ENCODE measurements at regions not wholly inside any gene's neighbourhood (a gene's known extent, or its start where the extent isn't known, plus 50 kb on each side); places are given as distances from the start of the nearest gene placed in this dataset.

DNA sequence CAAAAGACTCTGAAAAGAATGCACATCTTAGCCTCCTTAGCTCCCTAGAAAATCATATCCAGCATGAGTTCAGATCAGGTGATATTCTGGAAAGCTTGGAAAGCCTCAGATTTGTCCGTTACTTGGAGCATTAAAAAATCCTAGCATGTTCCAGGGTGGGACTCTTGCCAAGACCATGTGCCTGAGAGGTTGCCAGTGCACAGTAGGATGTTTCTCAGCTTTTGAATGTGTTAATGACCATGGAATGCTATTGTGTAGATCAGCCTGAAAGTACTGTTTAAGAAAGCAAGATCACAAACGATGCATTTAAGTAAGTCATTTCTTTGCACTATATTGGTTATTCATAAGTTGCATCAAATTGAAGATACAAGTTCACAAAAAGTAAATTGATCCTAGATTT lies 230.5 kb downstream of the ETNK1 start:
- Histone ChIP-seq H3K4me1 (ENCODE audit: control insufficient read depth, insufficient read depth, low read length) (no peaks in the 10 kb centered on the region), H3K27me3 (ENCODE audit: control insufficient read depth, insufficient read depth, low read length) (peaks cover 12% of the 10 kb centered on the region), H3K4ac (ENCODE audit: low read depth, low read length) (no peak overlapping the region), H3K14ac (replicated peaks; ENCODE audit: low read depth, low read length) (no peak overlapping the region), H4K91ac (ENCODE audit: insufficient read depth, low read depth, low read length) (no peak overlapping the region), H3K9me3 (ENCODE audit: control insufficient read depth, insufficient read depth, low read length) (no peaks in the 10 kb centered on the region), H4K20me1 (ENCODE audit: insufficient read depth, low read length) (no peaks in the 10 kb centered on the region), H3K27ac (ENCODE audit: insufficient read depth, low read length) (no peak overlapping the region), H3K4me3 (ENCODE audit: insufficient read depth, low read depth, low read length) (no peak overlapping the region), H2AFZ (replicated peaks; ENCODE audit: low read length, poor library complexity) (no peak overlapping the region), H3K56ac (ENCODE audit: extremely low read depth, insufficient read depth, low read length) (no peak overlapping the region), H3K18ac (ENCODE audit: low read depth, low read length) (no peak overlapping the region), H2BK120ac (ENCODE audit: low read depth, low read length) (no peak overlapping the region), H4K8ac (ENCODE audit: low read depth in 2 of 2, low read length in 2 of 2) (no peak overlapping the region), H4K5ac (ENCODE audit: low read depth, low read length) (no peak overlapping the region), H3K23ac (ENCODE audit: low read depth, low read length) (no peak overlapping the region), H3K79me1 (ENCODE audit: low read depth in 1 of 2, low read length in 2 of 2) (no peaks in the 10 kb centered on the region), H2BK5ac (ENCODE audit: low read depth, low read length, poor library complexity, severe bottlenecking) (no peak overlapping the region), H3K9ac (ENCODE audit: low read depth, low read length) (no peak overlapping the region), H2BK15ac (ENCODE audit: low read depth, low read length) (no peak overlapping the region), H2AK9ac (replicated peaks; ENCODE audit: low read depth, low read length, poor library complexity) (no peak overlapping the region), H3K9me1 (ENCODE audit: insufficient read depth, low read length) (no peaks in the 10 kb centered on the region), H3K4me2 (ENCODE audit: low read depth, low read length) (no peak overlapping the region), H3K36me3 (ENCODE audit: control insufficient read depth, insufficient read depth, low read length) (no peaks in the 10 kb centered on the region), H2AK5ac (ENCODE audit: low read depth, low read length) (no peak overlapping the region), H2BK20ac (ENCODE audit: low read depth, low read length) (no peak overlapping the region)
- ChIA-PET POLR2A (ENCODE audit: unreplicated experiment) (no interaction called here), CTCF (interaction anchor here (0.6 to 1.9 kb wide), 4 partner anchors 126 to 265 kb away, joined by 3 to 16 read pairs (median 5); no protein-coding TSS in a partner anchor)
- ATAC-seq (ENCODE audit: low read depth) (no peak), DNase-seq (no peak)
- dilution Hi-C loops (cut with HindIII; ENCODE audit: low sequenced_read_pairs, unreplicated experiment) (no loop called here), in situ Hi-C loops (cut with MboI; ENCODE audit: low sequenced_read_pairs) (loop anchor here (25.0 kb wide), 1 partner anchor 1932 kb away; no protein-coding TSS in a partner anchor), intact Hi-C loops (cut with micrococcal nuclease) (loop anchor here (5.0 to 10.0 kb wide), 3 partner anchors 171 to 1922 kb away; no protein-coding TSS in a partner anchor)
- no peak for TF ChIP-seq CEBPB (IDR thresholded peaks at IDR 0.05; ENCODE audit: low read depth, low read length)
- TF ChIP-seq POLR2A (IDR thresholded peaks at IDR 0.05; ENCODE audit: low read depth, low read length) = no peak
- TF ChIP-seq SMC3 (IDR thresholded peaks at IDR 0.05; ENCODE audit: low read depth, low read length) = no peak
- no peak for TF ChIP-seq CTCF (conservative IDR thresholded peaks at IDR 0.05; ENCODE audit: low read depth, low read length)
- TF ChIP-seq MAZ (IDR thresholded peaks at IDR 0.05; ENCODE audit: borderline replicate concordance, low read depth, low read length) = no peak
- TF ChIP-seq RAD21 (IDR thresholded peaks at IDR 0.05; ENCODE audit: low read length) = no peak
- TF ChIP-seq FOS (IDR thresholded peaks at IDR 0.05; ENCODE audit: low read depth, low read length) = no peak
- TF ChIP-seq, protein P1, sequence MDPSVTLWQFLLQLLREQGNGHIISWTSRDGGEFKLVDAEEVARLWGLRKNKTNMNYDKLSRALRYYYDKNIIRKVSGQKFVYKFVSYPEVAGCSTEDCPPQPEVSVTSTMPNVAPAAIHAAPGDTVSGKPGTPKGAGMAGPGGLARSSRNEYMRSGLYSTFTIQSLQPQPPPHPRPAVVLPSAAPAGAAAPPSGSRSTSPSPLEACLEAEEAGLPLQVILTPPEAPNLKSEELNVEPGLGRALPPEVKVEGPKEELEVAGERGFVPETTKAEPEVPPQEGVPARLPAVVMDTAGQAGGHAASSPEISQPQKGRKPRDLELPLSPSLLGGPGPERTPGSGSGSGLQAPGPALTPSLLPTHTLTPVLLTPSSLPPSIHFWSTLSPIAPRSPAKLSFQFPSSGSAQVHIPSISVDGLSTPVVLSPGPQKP (IDR thresholded peaks at IDR 0.05; ENCODE audit: borderline replicate concordance, low read depth, low read length) = no peak
- TF ChIP-seq RFX5 (IDR thresholded peaks at IDR 0.05; ENCODE audit: low read depth, low read length) = no peak
- no peak for TF ChIP-seq MXI1 (IDR thresholded peaks at IDR 0.05; ENCODE audit: borderline replicate concordance, low read depth, low read length)
- TF ChIP-seq NFE2L2 (IDR thresholded peaks at IDR 0.05; ENCODE audit: low read depth, low read length) = no peak
- TF ChIP-seq USF2 (IDR thresholded peaks at IDR 0.05; ENCODE audit: low read depth, low read length) = no peak
- no peak for TF ChIP-seq CHD1 (IDR thresholded peaks at IDR 0.05; ENCODE audit: low read depth, low read length)
- no peak for TF ChIP-seq RCOR1 (IDR thresholded peaks at IDR 0.05; ENCODE audit: insufficient replicate concordance, low read length)
- WGBS, 2 experiments (ENCODE audit: extremely low coverage in 2 of 2, insufficient read length in 1 of 2) = no CpG with 5 or more reads among the region's 2 CpGs
- no TSS peak for BruUV-seq (replicated peaks)
